Muscle of back (tissue), 3 donors: ENCODE measurements at regions not wholly inside any gene's neighbourhood (a gene's known extent, or its start where the extent isn't known, plus 50 kb on each side); places are given as distances from the start of the nearest gene placed in this dataset.
"Not testable (repeated sequence)": the region's sequence is repeated elsewhere in the genome, so short reads cannot be mapped to it uniquely, and the experiment has no call there.

Source experiments
- DNase-seq, 3 donors: peaks; one replicate each; pipeline versions ENCODE4 v3.0.0 to v3.0.0-alpha.2; 2013

DNA sequence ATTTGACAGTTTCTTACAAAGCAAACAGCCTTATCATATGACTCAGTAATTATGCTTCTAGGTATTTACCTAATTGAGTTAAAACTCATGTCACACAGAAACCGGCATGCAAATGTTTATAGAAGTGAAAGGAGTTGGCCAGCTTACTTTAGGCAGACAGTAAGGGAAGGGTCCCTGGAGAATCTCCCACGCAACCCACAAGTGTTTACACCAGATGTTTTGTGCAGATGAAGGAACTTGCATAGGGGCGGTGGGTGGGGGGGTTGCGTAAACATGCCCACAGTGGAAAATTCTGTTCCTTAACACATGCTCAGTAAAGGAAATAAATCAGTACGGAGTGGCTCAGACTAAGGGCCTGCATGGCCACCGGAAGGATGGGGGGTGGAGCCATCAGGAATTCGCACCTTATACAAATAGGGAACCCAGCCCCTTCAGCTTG lies 330.5 kb upstream of the AADAT start:
- DNase-seq: peak in 2 of 3 donors; percentile 8 to 14

DNA sequence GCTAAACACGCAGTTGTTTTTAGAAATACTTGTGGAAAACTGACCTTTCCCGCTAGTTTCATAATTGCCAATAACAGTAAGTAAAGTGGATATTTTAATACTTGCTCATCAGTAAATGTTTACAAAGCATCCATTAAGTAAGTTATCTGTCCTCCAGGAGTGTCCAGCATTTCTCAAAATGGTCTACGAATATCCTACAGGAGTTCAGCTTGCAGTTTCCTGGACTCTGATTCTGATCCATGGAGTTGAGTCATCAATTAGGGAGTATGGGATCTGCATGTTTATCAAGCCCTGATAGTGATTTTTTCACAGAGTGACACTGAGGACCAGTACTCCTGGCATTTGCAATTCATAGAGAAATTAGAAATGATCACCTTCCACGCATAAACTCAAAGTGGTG lies 325.2 kb upstream of the AADAT start:
- DNase-seq: no peak

DNA sequence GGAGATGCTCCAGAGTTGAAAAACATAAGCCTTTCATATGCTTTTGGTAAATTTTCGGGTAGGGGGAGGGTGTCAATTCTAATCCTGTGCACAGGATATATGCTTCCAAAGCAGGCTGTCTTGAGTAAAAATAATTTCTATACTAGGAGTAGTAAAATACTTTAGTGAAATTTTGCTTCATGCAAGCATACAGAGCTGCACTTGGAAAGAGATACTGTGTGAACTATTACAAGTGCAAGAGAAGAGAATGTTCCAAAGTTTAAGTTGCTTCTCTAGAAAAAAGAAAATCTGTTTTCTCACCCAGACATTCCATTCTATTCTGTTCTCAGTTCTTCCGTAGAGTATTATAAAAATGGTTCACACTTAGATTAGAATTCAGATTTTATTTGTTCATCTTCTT lies 324.6 kb upstream of the AADAT start:
- no peak for DNase-seq

DNA sequence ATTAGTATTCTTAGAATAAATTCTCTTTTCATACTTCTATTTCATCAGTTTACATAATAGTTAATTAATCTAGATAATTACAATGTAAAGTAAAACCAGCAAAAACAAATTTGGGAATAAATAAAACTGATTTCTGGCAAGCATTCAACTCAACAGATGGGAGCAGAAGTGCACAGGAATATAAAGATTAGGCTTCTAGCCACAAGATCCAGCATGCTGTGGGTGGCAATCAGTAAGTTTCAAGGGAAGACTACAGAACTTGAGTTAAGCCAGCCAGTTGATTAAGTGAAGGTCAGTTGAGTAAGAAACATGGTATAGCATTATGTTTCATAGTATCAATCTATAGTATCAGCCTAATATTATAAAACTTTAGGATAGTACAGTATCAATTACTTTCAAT lies 324.2 kb upstream of the AADAT start:
- no peak for DNase-seq

DNA sequence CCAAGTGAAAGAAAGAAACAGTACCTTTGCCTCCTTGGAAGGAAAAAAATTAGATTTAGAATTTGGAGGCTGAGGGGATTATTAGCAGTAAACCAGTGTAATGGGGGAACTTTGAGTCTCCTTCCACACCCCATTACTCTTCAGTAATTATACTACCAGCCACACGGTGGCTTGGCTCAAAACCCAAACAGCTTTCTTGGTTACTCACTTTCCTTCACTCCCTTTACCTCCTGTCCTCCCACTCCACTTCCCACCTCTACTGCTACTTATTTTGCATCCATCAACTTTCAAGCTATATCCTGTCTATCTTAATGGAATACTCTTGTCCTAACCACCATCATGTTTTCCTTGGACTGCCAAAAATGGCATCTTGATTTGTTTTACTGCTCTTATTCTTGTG lies 310.6 kb upstream of the AADAT start:
- no peak for DNase-seq

DNA sequence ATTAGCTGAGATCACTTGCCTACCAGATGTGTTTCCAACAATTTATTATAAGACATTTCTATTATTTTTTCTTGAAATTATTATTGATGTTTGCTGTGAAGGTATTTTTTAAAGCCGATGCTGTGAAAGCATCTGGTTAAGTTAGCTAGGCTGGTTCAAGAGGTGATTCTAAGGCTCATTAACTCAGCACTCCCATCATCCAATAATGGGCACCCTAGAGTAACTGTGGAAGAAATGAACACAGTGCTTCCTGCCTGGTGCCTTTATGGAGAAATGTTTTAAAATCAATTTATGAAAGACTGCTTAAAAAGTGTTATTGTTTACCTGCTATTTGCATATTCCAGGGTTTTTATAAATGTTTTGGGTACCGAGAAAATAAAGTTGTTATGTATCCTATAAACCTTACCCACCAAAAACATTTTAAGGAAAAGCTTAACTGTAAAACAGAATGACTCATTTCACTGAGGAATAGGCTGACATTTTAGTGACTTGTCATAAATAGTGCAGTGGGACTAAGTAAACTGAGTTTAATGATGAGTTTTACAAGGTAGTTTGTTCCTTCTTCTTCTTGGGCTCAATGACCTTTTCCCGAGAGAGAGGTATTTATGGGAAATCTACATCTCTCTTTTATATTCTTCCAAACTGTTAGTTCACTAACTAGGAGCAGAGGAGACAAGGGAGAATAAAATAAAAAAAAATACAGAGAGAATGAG lies 310.0 kb upstream of the AADAT start:
- no peak for DNase-seq

DNA sequence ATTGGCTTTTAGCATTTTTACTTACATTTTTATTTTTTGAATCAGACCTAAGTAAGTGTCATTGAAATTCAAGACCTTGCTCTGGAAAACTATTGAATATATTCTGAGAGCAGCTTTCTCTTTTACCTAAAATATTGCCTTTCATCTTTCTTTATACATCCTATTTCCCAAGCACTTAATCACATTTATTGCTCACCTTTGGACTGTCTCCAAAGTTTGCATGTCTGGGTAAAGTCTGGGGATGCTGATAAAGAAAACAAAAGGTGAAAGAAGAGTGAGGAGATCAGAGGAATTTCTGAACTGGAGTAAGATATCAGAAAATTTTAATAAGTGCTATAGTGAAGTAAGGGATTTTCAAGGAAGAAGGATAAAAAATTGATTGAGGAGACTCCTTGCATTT lies 308.5 kb upstream of the AADAT start:
- DNase-seq: no peak

DNA sequence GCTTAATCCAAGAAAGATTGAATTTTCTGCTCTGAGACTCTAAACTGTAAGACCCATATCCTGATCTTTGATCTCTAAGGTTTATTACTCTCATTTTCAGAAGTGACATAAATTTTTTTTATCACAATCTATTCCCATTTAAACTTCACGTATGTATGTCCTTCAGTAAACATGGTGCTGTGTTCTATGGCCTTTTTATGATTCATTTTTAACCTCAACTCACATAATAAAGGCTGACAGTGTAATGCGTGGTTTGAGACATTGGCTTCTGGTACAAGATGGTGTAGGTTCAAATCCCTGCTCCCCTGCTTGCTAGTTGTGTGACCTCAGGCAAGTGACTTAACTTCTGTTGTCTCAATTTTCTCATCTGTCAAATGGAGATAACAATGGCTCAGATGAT lies 306.0 kb upstream of the AADAT start:
- no peak for DNase-seq

DNA sequence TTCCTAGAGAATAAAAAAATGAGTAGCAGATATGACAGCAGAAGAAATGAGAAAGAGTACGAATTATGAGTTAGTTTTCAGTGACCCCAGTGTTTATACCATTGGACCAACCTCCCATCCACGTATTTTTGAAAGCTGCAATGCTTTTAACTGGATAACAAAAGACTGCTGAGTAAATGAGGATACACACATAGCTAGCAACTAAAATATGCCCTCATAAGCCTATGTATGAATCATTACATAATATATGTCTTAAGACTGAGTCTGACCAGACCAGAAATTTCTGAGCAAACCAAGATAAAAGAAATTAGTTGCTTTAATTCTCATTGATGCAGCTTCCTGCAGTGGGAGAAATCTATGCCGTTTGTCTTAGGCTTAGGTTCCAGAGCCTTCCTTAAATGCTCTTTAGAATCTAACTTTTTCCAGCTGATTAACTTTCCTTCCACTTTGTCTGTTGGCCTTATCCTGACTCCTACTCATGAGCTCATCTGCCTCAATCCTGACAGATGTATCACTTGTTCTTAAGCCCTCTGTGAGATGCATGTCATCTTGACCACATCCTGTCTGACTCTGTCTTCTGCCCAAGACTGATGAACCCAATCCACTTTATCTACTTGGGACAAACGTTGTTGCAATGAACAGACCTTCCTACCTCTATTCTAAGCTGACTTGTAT lies 301.4 kb upstream of the AADAT start:
- peak in 1 of 3 donors; percentile 86 for DNase-seq

DNA sequence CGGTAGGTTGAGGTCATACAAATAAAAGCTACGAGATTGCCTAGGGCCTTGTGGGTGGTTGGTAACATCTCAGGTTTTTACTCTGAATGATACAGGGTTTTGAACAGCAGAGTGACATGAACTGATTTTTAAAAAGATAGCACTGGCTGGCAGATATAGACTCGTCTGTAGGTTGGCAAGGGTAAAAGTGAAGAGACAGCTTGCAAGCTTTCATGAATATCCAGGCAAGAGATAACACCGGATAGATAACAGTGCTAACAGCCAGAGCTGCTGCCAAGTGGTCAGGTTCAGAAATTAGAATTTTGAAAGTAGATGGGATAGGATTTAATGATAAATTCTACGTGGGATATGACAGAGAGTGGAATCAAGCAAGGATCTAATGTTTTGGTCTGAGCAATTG lies 299.7 kb upstream of the AADAT start:
- no peak for DNase-seq

DNA sequence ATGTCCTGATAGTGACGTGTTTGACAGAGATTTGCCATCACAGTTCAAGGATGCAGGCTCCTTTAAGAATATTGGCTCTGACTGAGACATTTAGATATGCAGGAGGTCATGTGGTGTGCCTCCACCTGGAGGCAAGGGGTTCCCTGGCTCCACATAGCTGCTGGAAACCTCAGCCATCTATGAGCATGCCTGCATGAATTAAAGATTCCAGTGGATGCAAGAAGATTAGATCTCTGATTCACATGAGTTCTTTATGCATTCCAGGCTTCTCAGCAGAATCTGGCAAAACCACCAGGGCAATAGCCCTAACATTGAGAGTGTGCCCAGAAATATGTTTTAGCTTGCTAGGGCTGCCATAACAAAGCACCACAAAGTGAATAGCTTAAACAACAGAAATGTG lies 298.5 kb upstream of the AADAT start:
- peak in 1 of 3 donors; percentile 73 for DNase-seq

DNA sequence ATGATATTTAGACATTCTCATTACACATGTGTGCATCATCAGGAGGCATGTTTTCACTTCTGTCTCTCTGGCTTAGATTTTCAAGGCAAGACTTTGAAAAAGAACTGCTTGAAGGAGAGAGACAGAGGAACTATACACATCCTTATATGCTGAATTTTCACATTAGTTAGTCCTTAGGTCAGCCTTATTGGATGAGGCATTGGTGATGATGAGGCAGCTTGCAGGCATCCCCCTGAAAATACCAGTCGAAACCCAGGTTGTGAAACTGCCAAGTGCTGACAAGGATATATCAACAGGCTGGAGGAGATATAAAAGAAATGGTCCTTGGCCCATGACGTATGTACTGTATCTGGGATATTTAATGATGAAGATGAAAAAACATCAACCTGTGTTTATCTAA lies 297.2 kb upstream of the AADAT start:
- peak in 1 of 3 donors; percentile 86 for DNase-seq

DNA sequence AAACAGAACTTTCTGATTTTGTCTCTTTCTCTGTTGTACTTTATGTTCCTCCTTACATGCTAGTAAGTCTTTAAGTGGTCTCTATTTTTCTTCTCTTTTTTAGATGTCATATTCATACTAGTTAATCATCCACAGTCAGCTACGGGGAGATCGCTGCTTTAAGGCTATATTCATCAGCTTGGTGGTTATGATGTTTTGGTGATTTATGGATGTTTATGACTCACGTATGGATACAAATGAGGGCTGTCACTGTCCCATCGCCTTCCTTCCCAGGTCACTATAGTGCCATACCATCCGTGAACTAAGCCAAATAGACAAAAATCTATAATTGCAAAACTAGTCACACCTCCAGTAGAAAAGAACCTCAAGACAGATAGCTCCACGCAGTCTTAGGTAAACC lies 296.8 kb upstream of the AADAT start:
- peak in 1 of 3 donors; percentile 17 for DNase-seq

DNA sequence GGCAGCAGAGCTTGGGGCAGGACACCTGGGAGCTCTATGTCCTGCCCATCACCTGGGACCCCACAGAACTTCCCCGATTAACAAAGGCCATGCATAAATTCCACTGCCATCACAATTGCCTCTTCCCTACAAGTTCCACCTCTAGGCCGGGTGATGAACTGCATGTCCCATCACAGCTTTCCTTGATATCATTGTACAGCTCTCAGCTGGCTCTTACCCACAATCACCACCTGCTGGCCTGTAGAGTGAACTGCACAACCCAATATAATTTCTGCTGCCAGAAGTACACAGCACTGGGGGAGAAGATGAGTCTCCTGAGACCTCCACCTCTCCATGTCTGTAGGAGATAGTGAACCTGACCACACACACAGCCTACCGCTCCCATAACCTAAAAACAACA lies 285.0 kb upstream of the AADAT start:
- DNase-seq: no peak

DNA sequence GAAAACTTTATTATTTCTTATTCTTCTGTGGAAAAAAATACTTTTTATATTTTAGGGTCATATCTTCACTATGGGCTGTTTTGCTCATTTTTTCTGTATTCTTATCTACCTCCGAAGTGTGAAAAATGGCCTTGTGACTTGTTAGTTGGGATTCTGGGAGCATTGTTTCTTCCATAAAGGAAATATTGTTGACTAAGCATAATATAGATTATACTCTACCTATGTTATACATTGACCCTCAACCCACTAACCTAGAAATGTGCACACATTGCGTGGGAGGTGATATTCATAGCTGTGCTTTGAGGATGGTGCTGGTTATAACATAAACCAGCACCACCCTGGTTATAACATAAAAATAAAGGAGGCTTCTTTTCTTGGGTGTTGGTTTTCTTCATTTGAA lies 259.2 kb upstream of the AADAT start:
- no peak for DNase-seq

DNA sequence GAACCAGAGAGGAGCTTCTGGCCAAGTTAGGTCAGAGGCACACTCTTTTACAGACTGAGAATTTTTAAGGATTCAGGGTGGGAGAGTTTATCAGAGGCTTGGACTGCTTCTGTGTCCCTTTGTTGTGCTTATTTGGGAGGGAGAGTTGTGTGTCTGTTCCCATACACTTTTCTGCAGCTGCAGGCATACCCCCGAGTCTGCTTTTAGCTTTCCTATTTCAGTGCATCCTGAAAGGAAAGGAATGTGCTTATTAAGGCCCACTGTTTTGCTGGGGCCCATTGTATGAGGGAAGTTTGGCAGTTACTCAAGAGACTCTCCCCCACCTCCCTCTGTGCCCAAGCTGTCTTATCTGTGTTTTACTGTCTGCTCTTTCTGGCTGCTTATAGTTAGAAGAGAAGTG lies 257.4 kb upstream of the AADAT start:
- DNase-seq: not testable (repeated sequence)

DNA sequence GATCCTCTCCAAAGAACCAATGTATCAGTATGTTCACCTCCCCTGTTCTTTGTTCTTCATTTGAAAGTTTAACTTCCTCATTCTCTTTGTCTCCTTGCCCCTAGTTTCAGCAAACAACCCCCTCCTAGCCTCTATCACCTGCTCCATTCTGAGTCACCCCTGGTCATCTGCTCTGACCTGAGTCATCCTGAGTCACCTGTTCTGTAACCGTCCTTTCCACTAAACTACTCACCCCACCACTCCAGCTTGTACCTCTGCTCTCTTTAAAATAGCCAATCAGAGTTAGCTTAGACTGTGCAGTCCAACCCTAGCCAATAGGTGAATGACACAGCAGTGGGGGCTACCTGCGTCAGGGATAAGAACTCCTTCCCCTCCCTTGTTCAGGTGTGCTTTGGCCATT lies 249.8 kb upstream of the AADAT start:
- DNase-seq: no peak

DNA sequence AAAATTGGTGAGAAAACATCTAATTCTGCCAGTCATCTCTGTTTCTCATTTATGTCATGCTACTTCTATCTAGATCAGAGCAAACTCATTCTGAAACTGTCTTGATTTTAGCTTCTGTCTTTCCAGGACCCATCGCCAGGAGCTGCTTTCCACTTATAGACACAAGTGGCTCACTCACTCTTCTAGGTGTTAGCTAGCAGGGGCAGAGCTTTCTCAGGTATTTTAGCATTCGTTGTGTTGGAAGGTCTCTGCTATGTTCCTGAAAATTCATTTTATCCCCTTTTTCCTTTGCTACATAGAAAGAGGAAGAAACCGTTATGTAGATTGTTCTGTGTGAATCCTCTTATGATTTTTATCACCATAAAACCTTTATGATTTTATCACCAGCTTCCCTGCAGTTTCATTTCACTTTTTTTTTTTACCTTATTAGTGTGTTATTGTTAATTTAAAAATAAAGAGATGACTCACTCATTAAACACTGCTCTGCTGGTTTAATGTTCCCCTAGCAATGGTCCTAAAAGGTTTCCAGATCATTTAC lies 246.6 kb upstream of the AADAT start:
- no peak for DNase-seq

DNA sequence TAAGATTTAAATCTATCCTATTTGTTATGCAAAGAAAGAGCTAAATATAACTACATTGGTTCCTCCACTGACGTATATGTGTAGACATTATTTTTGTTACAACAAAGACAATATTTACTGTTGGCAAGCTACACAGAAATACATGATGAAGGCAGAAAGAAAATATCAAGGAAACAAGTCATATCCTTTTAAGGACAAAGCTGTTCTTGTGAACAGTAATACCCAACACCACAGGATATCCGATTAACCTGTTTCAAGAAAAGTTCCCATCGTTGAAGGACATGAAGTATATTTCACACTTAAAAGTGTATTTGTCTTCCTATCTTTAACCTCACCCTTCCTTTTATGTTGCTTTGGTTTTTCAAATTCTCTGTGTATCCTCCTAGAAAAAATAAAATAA lies 235.8 kb upstream of the AADAT start:
- no peak for DNase-seq

DNA sequence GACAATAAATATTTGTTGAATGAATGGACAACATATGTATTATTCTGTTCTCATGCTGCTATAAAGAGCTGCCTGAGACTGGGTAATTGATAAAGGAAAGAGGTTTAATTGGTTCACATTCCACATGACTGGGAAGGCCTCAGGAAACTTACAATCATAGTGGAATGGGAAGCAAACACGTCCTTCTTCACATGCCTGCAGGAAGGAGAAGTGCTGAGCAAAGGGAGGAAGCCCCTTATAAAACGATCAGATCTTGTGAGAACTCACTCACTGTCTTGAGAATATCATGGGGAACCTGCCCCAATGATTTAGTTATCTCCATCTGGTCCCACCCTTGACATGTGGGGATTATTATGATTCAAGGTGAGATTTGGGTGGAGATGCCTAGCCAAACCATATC lies 233.9 kb upstream of the AADAT start:
- DNase-seq: no peak

DNA sequence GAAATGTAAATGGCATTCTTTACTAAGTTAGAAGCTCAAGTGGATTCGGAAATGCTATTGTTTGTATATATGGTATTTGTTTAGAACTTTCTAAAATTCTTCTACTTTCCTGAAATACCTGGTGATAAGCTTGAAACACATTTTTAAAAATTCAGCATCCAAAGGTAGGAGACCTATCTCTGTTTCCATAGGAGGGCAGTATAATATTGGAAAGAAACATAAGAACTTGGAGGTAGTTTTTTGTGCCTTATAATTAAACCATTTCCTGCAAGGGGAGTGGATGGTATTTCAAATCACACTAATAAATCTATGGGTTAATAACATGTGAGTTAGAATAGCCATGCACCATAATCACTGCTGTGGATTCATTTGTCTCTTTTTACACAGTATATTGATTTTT lies 217.4 kb upstream of the AADAT start:
- no peak for DNase-seq

DNA sequence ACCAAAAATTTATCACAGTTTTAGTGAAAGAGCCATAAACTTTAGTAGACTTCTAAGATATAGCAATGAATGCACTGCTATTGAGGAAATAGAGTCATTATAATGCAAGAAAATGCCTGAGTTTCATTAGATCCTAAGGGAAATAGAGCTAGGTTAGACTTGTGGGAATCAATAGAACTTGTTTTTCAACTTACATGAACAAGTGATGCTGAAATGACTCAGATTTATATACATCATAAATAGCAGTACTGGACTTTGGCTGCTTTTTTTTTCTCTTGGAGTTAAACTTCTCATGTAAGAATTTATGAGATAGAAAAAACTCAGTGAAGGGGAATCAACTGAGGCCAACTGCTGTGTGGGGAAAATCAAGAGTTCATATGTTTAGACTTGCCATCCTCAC lies 216.5 kb upstream of the AADAT start:
- DNase-seq: no peak

DNA sequence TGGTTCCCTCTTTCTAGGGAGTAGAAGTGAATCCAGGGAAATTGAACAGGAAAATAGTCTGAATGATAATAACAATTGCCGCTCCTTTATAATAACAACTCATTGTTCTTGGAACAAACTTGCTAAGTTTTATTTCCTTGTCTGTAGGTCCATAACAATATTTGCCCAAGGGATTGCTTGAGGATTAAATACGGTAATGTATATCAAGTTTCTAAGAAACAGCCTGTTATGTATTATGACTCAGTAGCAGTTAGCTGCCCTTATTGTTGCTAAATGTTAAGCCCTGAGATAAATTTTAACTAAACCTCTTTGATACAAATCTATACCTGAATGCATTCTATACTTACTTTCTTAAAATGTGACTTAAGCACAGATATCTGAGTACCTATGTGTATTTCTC lies 215.9 kb upstream of the AADAT start:
- no peak for DNase-seq

DNA sequence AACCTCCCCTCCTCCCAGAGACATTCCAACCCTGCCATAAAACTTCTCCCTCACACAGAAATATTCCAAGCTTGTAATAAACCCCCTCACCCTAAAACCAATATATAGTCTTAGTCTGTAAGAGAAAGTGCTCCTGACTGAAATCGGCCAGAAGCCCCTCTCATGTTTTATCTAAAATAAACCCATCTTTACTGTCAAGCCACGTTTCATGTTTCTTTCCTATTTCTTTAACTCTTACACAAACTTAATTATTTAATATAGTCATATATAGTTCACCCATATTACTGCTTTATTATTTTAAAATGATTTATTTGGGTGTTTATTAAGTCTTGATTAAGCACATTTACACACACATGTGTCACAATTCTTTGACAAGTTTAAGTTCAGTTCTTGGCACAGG lies 191.3 kb upstream of the AADAT start:
- no peak for DNase-seq
